ENCODE measurements at regions not wholly inside any gene's neighbourhood (a gene's known extent, or its start where the extent isn't known, plus 50 kb on each side); places are given as distances from the start of the nearest gene placed in this dataset.

DNA sequence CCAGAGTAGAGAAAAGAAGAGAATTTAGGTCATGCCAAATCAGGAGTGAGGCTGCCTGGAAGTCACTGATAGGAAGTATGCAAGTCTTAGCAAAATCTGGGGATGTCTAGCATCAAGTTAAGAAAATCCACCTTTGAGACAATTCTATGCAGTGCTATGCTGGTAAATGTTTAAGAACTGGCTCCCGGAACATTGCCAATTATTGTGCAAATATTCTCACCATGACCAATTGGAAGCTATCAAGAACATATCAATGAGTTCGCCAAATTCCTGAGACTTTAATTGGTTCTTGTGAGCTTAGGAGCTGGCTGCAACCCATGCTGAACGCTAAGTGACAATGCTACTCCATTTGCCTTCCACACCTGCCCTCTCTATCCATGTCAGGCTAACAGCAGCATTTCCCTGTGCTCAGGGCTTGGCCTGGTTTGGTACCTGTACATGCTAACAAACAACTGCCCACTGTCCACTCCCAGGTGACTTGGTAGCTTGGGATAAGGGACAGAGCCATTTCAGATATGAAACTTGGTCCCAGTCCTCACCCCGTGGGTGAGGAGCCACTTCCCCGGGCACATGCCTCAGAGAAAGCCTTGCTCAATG is 172.9 kb upstream of the KLHL29 start:
- Histone ChIP-seq H2AFZ (no peak overlapping the region), H3K4me1 (no peaks in the 10 kb centered on the region), H3K79me2 (no peaks in the 10 kb centered on the region), H3K4me2 (ENCODE audit: low read length) (no peak overlapping the region), H3K9ac (no peak overlapping the region), H3K9me3 (ENCODE audit: control insufficient read depth, low read length) (no peaks in the 10 kb centered on the region), H3K27ac (no peak overlapping the region), H3K36me3 (ENCODE audit: control insufficient read depth, insufficient read depth, low read length) (no peaks in the 10 kb centered on the region), H3K27me3 (ENCODE audit: control insufficient read depth, insufficient read depth, low read length) (no peaks in the 10 kb centered on the region), H3K4me3 (ENCODE audit: low read depth, low read length) (no peak overlapping the region)
- no peak for TF ChIP-seq CTCF (IDR thresholded peaks at IDR 0.05)

DNA sequence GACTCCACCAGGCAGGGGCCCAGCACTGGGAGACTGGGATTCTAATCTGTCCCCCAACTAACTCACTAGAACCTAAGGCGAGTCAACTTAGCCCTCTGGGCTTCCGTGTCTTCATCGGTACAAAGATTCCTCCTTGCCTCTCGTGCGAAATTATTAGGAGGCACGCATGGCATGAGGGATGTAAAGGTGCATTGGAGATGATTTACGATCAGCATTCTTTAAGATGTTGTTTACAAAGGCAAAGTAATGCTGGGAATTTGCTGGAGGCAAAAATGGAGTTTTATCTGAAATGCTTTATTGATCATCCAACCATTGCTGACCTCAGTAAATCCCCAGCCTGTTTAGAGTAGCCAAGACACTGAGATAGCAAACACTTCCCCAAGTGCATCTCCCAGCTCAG is 171.8 kb upstream of the KLHL29 start:
- no peaks in the 10 kb centered on the region for H3K4me1 ChIP-seq
- no peak overlapping the region for H3K9ac ChIP-seq
- no peak overlapping the region for H2AFZ ChIP-seq
- no peaks in the 10 kb centered on the region for H3K9me3 ChIP-seq (ENCODE audit: control insufficient read depth, low read length)
- no peaks in the 10 kb centered on the region for H3K36me3 ChIP-seq (ENCODE audit: control insufficient read depth, insufficient read depth, low read length)
- no peak for TF ChIP-seq CTCF (IDR thresholded peaks at IDR 0.05)
- no peak overlapping the region for H3K4me2 ChIP-seq (ENCODE audit: low read length)
- no peaks in the 10 kb centered on the region for H3K27me3 ChIP-seq (ENCODE audit: control insufficient read depth, insufficient read depth, low read length)
- no peak overlapping the region for H3K4me3 ChIP-seq (ENCODE audit: low read depth, low read length)
- no peaks in the 10 kb centered on the region for H3K79me2 ChIP-seq
- no peak overlapping the region for H3K27ac ChIP-seq

DNA sequence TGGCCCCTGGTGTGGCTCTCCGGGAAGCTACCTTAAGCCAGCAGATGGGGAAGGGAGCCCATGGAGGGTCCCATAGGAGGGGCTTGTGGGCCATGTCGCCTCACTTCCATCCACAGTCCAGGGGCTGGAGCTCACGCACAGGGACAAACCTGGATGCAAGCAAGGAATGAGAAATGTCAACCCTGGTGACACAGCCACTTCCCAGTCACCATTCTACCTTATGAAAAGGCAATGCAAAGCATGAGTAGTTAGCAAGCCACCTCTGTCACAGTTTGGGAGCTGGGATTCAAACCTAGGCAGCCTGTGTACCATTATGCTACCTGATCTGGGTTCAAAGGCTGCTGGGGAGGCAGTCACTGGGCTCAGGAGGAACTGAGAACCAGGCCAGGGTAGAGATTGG is 170.0 kb upstream of the KLHL29 start:
- TF ChIP-seq CTCF (IDR thresholded peaks at IDR 0.05): no peak

GRCh38 chr2:23219666-23220065 is 165.3 kb upstream of the KLHL29 start:
- no peak overlapping the region for H3K27ac ChIP-seq
- no peaks in the 10 kb centered on the region for H3K27me3 ChIP-seq (ENCODE audit: control insufficient read depth, insufficient read depth, low read length)
- H3K4me1 ChIP-seq: no peaks in the 10 kb centered on the region
- H3K36me3 ChIP-seq (ENCODE audit: control insufficient read depth, insufficient read depth, low read length): no peaks in the 10 kb centered on the region
- no peak overlapping the region for H3K4me3 ChIP-seq (ENCODE audit: low read depth, low read length)
- no peak for TF ChIP-seq CTCF (IDR thresholded peaks at IDR 0.05)
- H3K9ac ChIP-seq: no peak overlapping the region
- no peaks in the 10 kb centered on the region for H3K79me2 ChIP-seq
- H3K9me3 ChIP-seq (ENCODE audit: control insufficient read depth, low read length): no peaks in the 10 kb centered on the region
- no peak overlapping the region for H3K4me2 ChIP-seq (ENCODE audit: low read length)
- H2AFZ ChIP-seq: no peak overlapping the region

More for the DNA sequence above, 170.0 kb upstream of the KLHL29 start:
- no peak overlapping the region for H2AFZ ChIP-seq
- no peaks in the 10 kb centered on the region for H3K9me3 ChIP-seq (ENCODE audit: control insufficient read depth, low read length)
- no peaks in the 10 kb centered on the region for H3K4me1 ChIP-seq
- no peaks in the 10 kb centered on the region for H3K36me3 ChIP-seq (ENCODE audit: control insufficient read depth, insufficient read depth, low read length)
- no peak overlapping the region for H3K4me2 ChIP-seq (ENCODE audit: low read length)
- H3K4me3 ChIP-seq (ENCODE audit: low read depth, low read length): no peak overlapping the region
- H3K79me2 ChIP-seq: no peaks in the 10 kb centered on the region
- no peak overlapping the region for H3K27ac ChIP-seq
- H3K9ac ChIP-seq: no peak overlapping the region
- H3K27me3 ChIP-seq (ENCODE audit: control insufficient read depth, insufficient read depth, low read length): no peaks in the 10 kb centered on the region

DNA sequence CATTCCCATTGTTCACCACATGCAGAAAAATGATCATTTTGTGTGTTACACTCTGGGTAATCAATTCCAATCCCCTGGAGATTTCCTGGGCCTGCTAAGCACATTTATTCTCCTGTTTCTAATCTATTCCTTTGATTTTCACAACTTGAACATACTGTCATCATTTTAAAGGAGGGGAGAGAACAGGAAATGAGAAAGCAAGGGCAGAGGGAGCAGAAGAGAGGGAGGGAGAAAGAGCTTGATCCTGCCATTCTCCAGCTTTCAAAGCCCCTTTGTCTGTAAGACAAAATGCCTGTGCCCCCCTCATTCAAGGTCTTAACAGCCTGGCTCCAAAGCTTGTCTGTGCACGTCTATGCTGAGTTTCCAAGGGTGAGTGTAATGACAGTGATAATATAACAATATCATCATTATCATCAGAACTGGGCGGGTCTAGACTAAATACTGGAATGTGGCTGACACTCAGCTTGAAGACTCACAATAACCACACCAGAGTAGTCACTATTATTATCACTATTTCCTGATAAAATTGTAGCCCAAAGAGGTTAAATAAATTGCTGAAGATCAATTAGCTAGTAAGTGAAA is 164.4 kb upstream of the KLHL29 start:
- Histone ChIP-seq H3K36me3 (ENCODE audit: control insufficient read depth, insufficient read depth, low read length) (no peaks in the 10 kb centered on the region), H2AFZ (no peak overlapping the region), H3K9me3 (ENCODE audit: control insufficient read depth, low read length) (no peaks in the 10 kb centered on the region), H3K79me2 (no peaks in the 10 kb centered on the region), H3K4me2 (ENCODE audit: low read length) (no peak overlapping the region), H3K9ac (no peak overlapping the region), H3K4me3 (ENCODE audit: low read depth, low read length) (no peak overlapping the region), H3K27ac (no peak overlapping the region), H3K4me1 (no peaks in the 10 kb centered on the region), H3K27me3 (ENCODE audit: control insufficient read depth, insufficient read depth, low read length) (no peaks in the 10 kb centered on the region)
- TF ChIP-seq CTCF (IDR thresholded peaks at IDR 0.05): no peak

Measured in parathyroid adenoma (tissue), 2 donors.